Fibroblast of pulmonary artery (primary cell): ENCODE measurements at regions not wholly inside any gene's neighbourhood (a gene's known extent, or its start where the extent isn't known, plus 50 kb on each side); places are given as distances from the start of the nearest gene placed in this dataset.
"Not testable (repeated sequence)": the region's sequence is repeated elsewhere in the genome, so short reads cannot be mapped to it uniquely, and the experiment has no call there.

Experiments
- DNase-seq: peaks from one replicate; pipeline ENCODE4 v3.0.0-alpha.2; 2010; ENCODE audit warnings: low read depth
- H3K4me3 ChIP-seq: replicated peaks from 2 replicates; pipeline ENCODE4 v1.5.1; 2011; ENCODE audit warnings: low read depth, mild to moderate bottlenecking, control low read depth, low read length, moderate library complexity

- DNase-seq, H3K4me3 ChIP-seq: not testable (repeated sequence)
Measured at GRCh38 chr2:111400598-111401253, 280.0 kb downstream of the BCL2L11 start.

- not testable (repeated sequence) for H3K4me3 ChIP-seq, DNase-seq
Measured at GRCh38 chr2:111401270-111402140, 280.8 kb downstream of the BCL2L11 start.

- DNase-seq, H3K4me3 ChIP-seq: not testable (repeated sequence)
Measured at GRCh38 chr2:111402450-111402849, 281.7 kb downstream of the BCL2L11 start.

GRCh38 chr2:111403287-111403686, 282.6 kb downstream of the BCL2L11 start:
- H3K4me3 ChIP-seq, DNase-seq: not testable (repeated sequence)

GRCh38 chr2:111406616-111407015, 285.9 kb downstream of the BCL2L11 start:
- DNase-seq, H3K4me3 ChIP-seq: not testable (repeated sequence)

GRCh38 chr2:111407632-111408194, 287.0 kb downstream of the BCL2L11 start:
- DNase-seq, H3K4me3 ChIP-seq: not testable (repeated sequence)

GRCh38 chr2:111410868-111411406, 290.2 kb downstream of the BCL2L11 start:
- H3K4me3 ChIP-seq, DNase-seq: not testable (repeated sequence)

GRCh38 chr2:111411867-111412681, 291.4 kb downstream of the BCL2L11 start:
- DNase-seq, H3K4me3 ChIP-seq: not testable (repeated sequence)

GRCh38 chr2:111412841-111413650, 292.3 kb downstream of the BCL2L11 start:
- not testable (repeated sequence) for H3K4me3 ChIP-seq, DNase-seq

- not testable (repeated sequence) for DNase-seq, H3K4me3 ChIP-seq
Measured at GRCh38 chr2:111413950-111414349, 293.2 kb downstream of the BCL2L11 start.

- H3K4me3 ChIP-seq, DNase-seq: not testable (repeated sequence)
Measured at GRCh38 chr2:111415765-111416743, 295.3 kb downstream of the BCL2L11 start.

GRCh38 chr2:111417026-111417425, 296.3 kb downstream of the BCL2L11 start:
- not testable (repeated sequence) for DNase-seq, H3K4me3 ChIP-seq

- not testable (repeated sequence) for DNase-seq, H3K4me3 ChIP-seq
Measured at GRCh38 chr2:111418091-111418875, 297.6 kb downstream of the BCL2L11 start.

GRCh38 chr2:111420074-111420473, 299.4 kb downstream of the BCL2L11 start:
- not testable (repeated sequence) for DNase-seq, H3K4me3 ChIP-seq

GRCh38 chr2:111420835-111421234, 300.1 kb downstream of the BCL2L11 start:
- not testable (repeated sequence) for DNase-seq, H3K4me3 ChIP-seq

- not testable (repeated sequence) for H3K4me3 ChIP-seq, DNase-seq
Measured at GRCh38 chr2:111421949-111422348, 301.2 kb downstream of the BCL2L11 start.
